ENCODE measurements at regions not wholly inside any gene's neighbourhood (a gene's known extent, or its start where the extent isn't known, plus 50 kb on each side); places are given as distances from the start of the nearest gene placed in this dataset.

DNA sequence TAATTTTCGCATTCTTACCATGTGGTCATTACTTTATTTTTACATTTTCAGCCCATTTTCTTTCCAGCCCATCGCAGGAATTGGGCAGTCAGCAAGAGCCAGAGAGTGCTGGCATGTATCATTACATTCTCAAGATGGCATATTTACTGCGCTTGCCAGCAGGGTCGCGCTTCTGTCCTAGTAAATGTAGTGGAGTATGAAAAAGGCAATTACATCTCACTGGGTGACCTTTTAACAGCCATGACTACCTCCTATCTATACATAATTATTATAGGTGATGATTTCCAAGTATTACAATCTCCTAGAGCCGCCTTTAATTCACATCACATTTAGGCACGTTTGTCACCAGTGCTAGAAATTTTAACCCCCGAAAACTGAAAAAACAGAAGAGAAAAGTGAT is 433.7 kb upstream of the MGMT start:
- TF ChIP-seq, protein P1, sequence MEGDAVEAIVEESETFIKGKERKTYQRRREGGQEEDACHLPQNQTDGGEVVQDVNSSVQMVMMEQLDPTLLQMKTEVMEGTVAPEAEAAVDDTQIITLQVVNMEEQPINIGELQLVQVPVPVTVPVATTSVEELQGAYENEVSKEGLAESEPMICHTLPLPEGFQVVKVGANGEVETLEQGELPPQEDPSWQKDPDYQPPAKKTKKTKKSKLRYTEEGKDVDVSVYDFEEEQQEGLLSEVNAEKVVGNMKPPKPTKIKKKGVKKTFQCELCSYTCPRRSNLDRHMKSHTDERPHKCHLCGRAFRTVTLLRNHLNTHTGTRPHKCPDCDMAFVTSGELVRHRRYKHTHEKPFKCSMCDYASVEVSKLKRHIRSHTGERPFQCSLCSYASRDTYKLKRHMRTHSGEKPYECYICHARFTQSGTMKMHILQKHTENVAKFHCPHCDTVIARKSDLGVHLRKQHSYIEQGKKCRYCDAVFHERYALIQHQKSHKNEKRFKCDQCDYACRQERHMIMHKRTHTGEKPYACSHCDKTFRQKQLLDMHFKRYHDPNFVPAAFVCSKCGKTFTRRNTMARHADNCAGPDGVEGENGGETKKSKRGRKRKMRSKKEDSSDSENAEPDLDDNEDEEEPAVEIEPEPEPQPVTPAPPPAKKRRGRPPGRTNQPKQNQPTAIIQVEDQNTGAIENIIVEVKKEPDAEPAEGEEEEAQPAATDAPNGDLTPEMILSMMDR (IDR thresholded peaks at IDR 0.05), result no peak
- no peak for TF ChIP-seq POLR2A (IDR thresholded peaks at IDR 0.05)
